ENCODE measurements at regions not wholly inside any gene's neighbourhood (a gene's known extent, or its start where the extent isn't known, plus 50 kb on each side); places are given as distances from the start of the nearest gene placed in this dataset.

GRCh38 chrX:98405376-98405775 is 1521.7 kb downstream of the RPA4 start:
- Histone ChIP-seq H2AFZ (ENCODE audit: low read depth, low read length) (no peak overlapping the region), H3K4me3 (replicated peaks in 1 of 3; ENCODE audit: insufficient read depth in 1 of 3, low read depth in 1 of 3, low read length in 3 of 3) (no peak overlapping the region), H3K9me3 (replicated peaks; ENCODE audit: control insufficient read depth, insufficient read depth, low read length) (no peaks in the 10 kb centered on the region), H3K4me2 (ENCODE audit: insufficient read depth, low read length) (no peak overlapping the region), H4K20me1 (replicated peaks; ENCODE audit: control insufficient read depth, extremely low read depth, insufficient read depth, low read length) (no peaks in the 10 kb centered on the region), H3K9me1 (replicated peaks; ENCODE audit: control insufficient read depth, extremely low read depth, insufficient read depth, low read length) (no peaks in the 10 kb centered on the region), H3K4me1 (ENCODE audit: control insufficient read depth, extremely low read depth, insufficient read depth, low read length) (no peaks in the 10 kb centered on the region), H3K36me3 (ENCODE audit: control insufficient read depth in 2 of 2, extremely low read depth in 1 of 2, insufficient read depth in 2 of 2, low read length in 2 of 2) (no peaks in the 10 kb centered on the region), H3K79me2 (ENCODE audit: control insufficient read depth, insufficient read depth, low read length) (no peaks in the 10 kb centered on the region), H3K27ac (ENCODE audit: insufficient read depth, low read depth, low read length) (no peak overlapping the region), H3K27me3 (ENCODE audit: control insufficient read depth in 2 of 2, insufficient read depth in 2 of 2, low read length in 2 of 2) (no peaks in the 10 kb centered on the region), H3K9ac (replicated peaks; ENCODE audit: extremely low read depth, insufficient read depth, low read length) (no peak overlapping the region)
- TF ChIP-seq GATA2 (IDR thresholded peaks at IDR 0.05; ENCODE audit: insufficient read depth, insufficient read length, low read depth, low read length) (no peak), POLR2A (IDR thresholded peaks at IDR 0.05; ENCODE audit: low read depth, low read length) (no peak), MYC (IDR thresholded peaks at IDR 0.05; ENCODE audit: low read depth, low read length) (no peak), EZH2 (IDR thresholded peaks at IDR 0.05; ENCODE audit: borderline replicate concordance, low read depth, low read length, severe bottlenecking) (no peak), FOS (IDR thresholded peaks at IDR 0.05; ENCODE audit: borderline replicate concordance, insufficient read depth, low read length) (no peak), JUN (IDR thresholded peaks at IDR 0.05; ENCODE audit: borderline replicate concordance, insufficient read depth, insufficient read length, low read depth) (no peak), POLR2AphosphoS5 (IDR thresholded peaks at IDR 0.05; ENCODE audit: insufficient read depth, low read depth, low read length) (no peak), MAX (IDR thresholded peaks at IDR 0.05; ENCODE audit: insufficient read depth, insufficient read length) (no peak)
- TF ChIP-seq, protein P1, sequence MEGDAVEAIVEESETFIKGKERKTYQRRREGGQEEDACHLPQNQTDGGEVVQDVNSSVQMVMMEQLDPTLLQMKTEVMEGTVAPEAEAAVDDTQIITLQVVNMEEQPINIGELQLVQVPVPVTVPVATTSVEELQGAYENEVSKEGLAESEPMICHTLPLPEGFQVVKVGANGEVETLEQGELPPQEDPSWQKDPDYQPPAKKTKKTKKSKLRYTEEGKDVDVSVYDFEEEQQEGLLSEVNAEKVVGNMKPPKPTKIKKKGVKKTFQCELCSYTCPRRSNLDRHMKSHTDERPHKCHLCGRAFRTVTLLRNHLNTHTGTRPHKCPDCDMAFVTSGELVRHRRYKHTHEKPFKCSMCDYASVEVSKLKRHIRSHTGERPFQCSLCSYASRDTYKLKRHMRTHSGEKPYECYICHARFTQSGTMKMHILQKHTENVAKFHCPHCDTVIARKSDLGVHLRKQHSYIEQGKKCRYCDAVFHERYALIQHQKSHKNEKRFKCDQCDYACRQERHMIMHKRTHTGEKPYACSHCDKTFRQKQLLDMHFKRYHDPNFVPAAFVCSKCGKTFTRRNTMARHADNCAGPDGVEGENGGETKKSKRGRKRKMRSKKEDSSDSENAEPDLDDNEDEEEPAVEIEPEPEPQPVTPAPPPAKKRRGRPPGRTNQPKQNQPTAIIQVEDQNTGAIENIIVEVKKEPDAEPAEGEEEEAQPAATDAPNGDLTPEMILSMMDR (IDR thresholded peaks at IDR 0.05; ENCODE audit: extremely low read depth in 1 of 2, insufficient read depth in 1 of 2, low read depth in 1 of 2, low read length in 2 of 2), result no peak
- dilution Hi-C loops (cut with MboI; ENCODE audit: extremely low pct_ligation_motif_present, low sequenced_read_pairs), result no loop called here
- intact Hi-C loops (cut with micrococcal nuclease), result no loop called here
- no TSS peak for BruUV-seq (replicated peaks)
- FAIRE-seq, result peak; percentile 12
- DNase-seq (ENCODE audit: low read depth, low spot score), result no peak
- CTCF ChIA-PET, result no interaction called here
- POLR2A ChIA-PET, result no interaction called here
